Thyroid gland (tissue), 4 donors: ENCODE measurements at regions not wholly inside any gene's neighbourhood (a gene's known extent, or its start where the extent isn't known, plus 50 kb on each side); places are given as distances from the start of the nearest gene placed in this dataset.

Experiments
- DNase-seq, 2 donors: peaks; one replicate each; pipeline ENCODE4 v3.0.0-alpha.2; 2019
- H3K27ac ChIP-seq, 3 donors: fragments of 200-600 bp; sonication (generic); 1 replicate in 2 of 3; 2 replicates in 1 of 3; pipeline ENCODE4 v1.5.1; 2016 to 2019; ENCODE audit warnings: mild to moderate bottlenecking in 1 of 3, moderate library complexity in 1 of 3
- H3K27me3 ChIP-seq: fragments of 200-600 bp; sonication (generic); one replicate; pipeline ENCODE4 v1.5.1; 2019
- H3K36me3 ChIP-seq, 2 donors: fragments of 200-600 bp; sonication (generic); one replicate each; pipeline ENCODE4 v1.5.1; 2016 to 2019
- H3K4me1 ChIP-seq, 2 donors: fragments of 200-600 bp; sonication (generic); one replicate each; pipeline ENCODE4 v1.5.1; 2017 to 2019
- H3K4me3 ChIP-seq, 3 donors: fragments of 200-600 bp; sonication (generic); replicated peaks in 1 of 3; 1 replicate in 2 of 3; 2 replicates in 1 of 3; pipeline ENCODE4 v1.5.1; 2016; ENCODE audit warnings: mild to moderate bottlenecking in 1 of 3
- H3K9me3 ChIP-seq: fragments of 200-600 bp; sonication (generic); one replicate; pipeline ENCODE4 v1.5.1; 2017
- CTCF ChIP-seq, 6 experiments: fragments of 200-600 bp in 3 of 6; fragments of 450-650 bp in 3 of 6; sonication (generic) in 3 of 6; IDR thresholded peaks; one replicate each; pipeline ENCODE4 v1.5.1; 2016 to 2019; ENCODE audit warnings: antibody characterized with exemption in 6 of 6, mild to moderate bottlenecking in 2 of 6, inconsistent platforms in 1 of 6, moderate library complexity in 1 of 6
- POLR2A ChIP-seq, 2 donors: fragments of 450-650 bp; IDR thresholded peaks; one replicate each; pipeline ENCODE4 v1.6.1; 2017; ENCODE audit warnings: antibody characterized with exemption in 2 of 2, mild to moderate bottlenecking in 2 of 2, moderate library complexity in 1 of 2
- WGBS, 2 donors: methylation state at CpG; one replicate each; pipeline ENCODE4 v1.1.5; 2017; 5-methylcytosine and 5-hydroxymethylcytosine counted together
- intact Hi-C: fragments of 100-400 bp; cut with DNase I; formaldehyde crosslinking; loops from one replicate; pipeline ENCODE4 v1.15.1; 2023

- Histone ChIP-seq H3K4me1 (no peaks in the 10 kb centered on the region), H3K27ac (no peak overlapping the region), H3K27me3 (no peaks in the 10 kb centered on the region), H3K36me3 (no peaks in the 10 kb centered on the region), H3K9me3 (no peaks in the 10 kb centered on the region), H3K4me3 (no peak overlapping the region)
- DNase-seq, result no peak
- WGBS, 2 donors, result 92 to 94% methylated on average over 7 of the region's 7 CpGs
- intact Hi-C loops, result no loop called here
- TF ChIP-seq CTCF (IDR thresholded peaks at IDR 0.05) (no peak), POLR2A (IDR thresholded peaks at IDR 0.05) (no peak)
Measured at GRCh38 chr7:36013246-36014014, 139.6 kb upstream of the EEPD1 start.

GRCh38 chr7:36014961-36015360, 138.1 kb upstream of the EEPD1 start:
- intact Hi-C loops, result no loop called here
- Histone ChIP-seq H3K4me3 (no peak overlapping the region), H3K36me3 (no peaks in the 10 kb centered on the region), H3K27me3 (no peaks in the 10 kb centered on the region), H3K27ac (no peak overlapping the region), H3K4me1 (peaks cover 0 to 4% of the 10 kb centered on the region in 2 donors), H3K9me3 (no peaks in the 10 kb centered on the region)
- no peak for DNase-seq
- 92 to 98% methylated on average over 9 of the region's 9 CpGs for WGBS, 2 donors
- no peak for TF ChIP-seq CTCF (IDR thresholded peaks at IDR 0.05)
- no peak for TF ChIP-seq POLR2A (IDR thresholded peaks at IDR 0.05)

GRCh38 chr7:36015733-36016132, 137.3 kb upstream of the EEPD1 start:
- WGBS, 2 donors, result 86 to 94% methylated on average over 2 of the region's 2 CpGs
- intact Hi-C loops, result no loop called here
- Histone ChIP-seq H3K9me3 (no peaks in the 10 kb centered on the region), H3K27me3 (no peaks in the 10 kb centered on the region), H3K4me3 (no peak overlapping the region), H3K27ac (no peak overlapping the region), H3K36me3 (no peaks in the 10 kb centered on the region), H3K4me1 (peaks cover 4 to 8% of the 10 kb centered on the region in 2 donors)
- no peak for TF ChIP-seq CTCF (IDR thresholded peaks at IDR 0.05)
- no peak for TF ChIP-seq POLR2A (IDR thresholded peaks at IDR 0.05)
- no peak for DNase-seq

- TF ChIP-seq POLR2A (IDR thresholded peaks at IDR 0.05), result no peak
- no peak for TF ChIP-seq CTCF (IDR thresholded peaks at IDR 0.05)
- Histone ChIP-seq H3K9me3 (no peaks in the 10 kb centered on the region), H3K27me3 (no peaks in the 10 kb centered on the region), H3K4me3 (no peak overlapping the region), H3K4me1 (peaks cover 4 to 8% of the 10 kb centered on the region in 2 donors), H3K36me3 (no peaks in the 10 kb centered on the region), H3K27ac (no peak overlapping the region)
- no peak for DNase-seq
- WGBS, 2 donors, result 94 to 98% methylated on average over 4 of the region's 4 CpGs
- intact Hi-C loops, result no loop called here
Measured at GRCh38 chr7:36016648-36017047, 136.4 kb upstream of the EEPD1 start.

GRCh38 chr7:36017111-36017510, 135.9 kb upstream of the EEPD1 start:
- H3K9me3 ChIP-seq, result no peaks in the 10 kb centered on the region
- H3K4me3 ChIP-seq, result no peak overlapping the region
- intact Hi-C loops, result no loop called here
- no peak for DNase-seq
- H3K27ac ChIP-seq, result no peak overlapping the region
- H3K4me1 ChIP-seq, result peaks cover 8 to 9% of the 10 kb centered on the region in 2 donors
- WGBS, 2 donors, result 95% methylated on average over 7 of the region's 7 CpGs
- no peak for TF ChIP-seq POLR2A (IDR thresholded peaks at IDR 0.05)
- no peak for TF ChIP-seq CTCF (IDR thresholded peaks at IDR 0.05)
- no peaks in the 10 kb centered on the region for H3K27me3 ChIP-seq
- H3K36me3 ChIP-seq, result no peaks in the 10 kb centered on the region
